SIG-M5 treated with dmso at 0.1 percent for 504 hours (cell line): ENCODE measurements at regions not wholly inside any gene's neighbourhood (a gene's known extent, or its start where the extent isn't known, plus 50 kb on each side); places are given as distances from the start of the nearest gene placed in this dataset.
"Not testable (repeated sequence)": the region's sequence is repeated elsewhere in the genome, so short reads cannot be mapped to it uniquely, and the experiment has no call there.

ENCODE experiments used
- DNase-seq: peaks from one replicate; lab custom pipeline; 2025; ENCODE audit not compliant: unreplicated experiment; lab: John Stamatoyannopoulos, UW

GRCh38 chr2:133871545-133872209 is 303.4 kb upstream of the NCKAP5 start:
- DNase-seq: no peak

- no peak for DNase-seq
These were observed 310.1 kb upstream of the NCKAP5 start for GRCh38 chr2:133878326-133878725.

- DNase-seq: no peak
These were observed 311.4 kb upstream of the NCKAP5 start for GRCh38 chr2:133879703-133880102.

- not testable (repeated sequence) for DNase-seq
These were observed 313.9 kb upstream of the NCKAP5 start for GRCh38 chr2:133882159-133882558.

- peak; percentile 34 for DNase-seq
These were observed 316.6 kb upstream of the NCKAP5 start for GRCh38 chr2:133884739-133885381.

- DNase-seq: no peak
These were observed 317.6 kb upstream of the NCKAP5 start for GRCh38 chr2:133885847-133886246.

- DNase-seq: peak; percentile 55
These were observed 318.7 kb upstream of the NCKAP5 start for GRCh38 chr2:133886735-133887675.

GRCh38 chr2:133887676-133888040 is 319.4 kb upstream of the NCKAP5 start:
- no peak for DNase-seq

GRCh38 chr2:133888107-133888506 is 319.8 kb upstream of the NCKAP5 start:
- no peak for DNase-seq

GRCh38 chr2:133888621-133889219 is 320.5 kb upstream of the NCKAP5 start:
- no peak for DNase-seq

- DNase-seq: no peak
These were observed 324.2 kb upstream of the NCKAP5 start for GRCh38 chr2:133892352-133892913.

GRCh38 chr2:133894429-133894828 is 326.2 kb upstream of the NCKAP5 start:
- no peak for DNase-seq

GRCh38 chr2:133897838-133898237 is 329.6 kb upstream of the NCKAP5 start:
- DNase-seq: not testable (repeated sequence)

- no peak for DNase-seq
These were observed 332.6 kb upstream of the NCKAP5 start for GRCh38 chr2:133900909-133901308.

GRCh38 chr2:133906396-133906795 is 338.1 kb upstream of the NCKAP5 start:
- DNase-seq: no peak

GRCh38 chr2:133906926-133907325 is 338.7 kb upstream of the NCKAP5 start:
- no peak for DNase-seq

GRCh38 chr2:133908171-133908570 is 339.9 kb upstream of the NCKAP5 start:
- no peak for DNase-seq

- DNase-seq: no peak
These were observed 335.7 kb upstream of the MGAT5 start for GRCh38 chr2:133918141-133918540.

- no peak for DNase-seq
These were observed 334.6 kb upstream of the MGAT5 start for GRCh38 chr2:133919285-133919684.

- no peak for DNase-seq
These were observed 326.0 kb upstream of the MGAT5 start for GRCh38 chr2:133927894-133928293.

GRCh38 chr2:133936096-133936495 is 317.8 kb upstream of the MGAT5 start:
- DNase-seq: no peak
